GM12865 (cell line): ENCODE measurements at regions not wholly inside any gene's neighbourhood (a gene's known extent, or its start where the extent isn't known, plus 50 kb on each side); places are given as distances from the start of the nearest gene placed in this dataset.
A peak's percentile ranks its signal among the peaks of the same experiment; 100 is the strongest.
"Not testable (repeated sequence)": the region's sequence is repeated elsewhere in the genome, so short reads cannot be mapped to it uniquely, and the experiment has no call there.

Experiments
- DNase-seq: peaks from one replicate; pipeline ENCODE4 v3.0.0; 2010; ENCODE audit warnings: low read depth
- H3K4me3 ChIP-seq: 2 replicates; pipeline ENCODE4 v1.5.1; 2011; ENCODE audit warnings: mild to moderate bottlenecking, low read depth, low read length, control low read depth
- CTCF ChIP-seq: IDR thresholded peaks from 2 replicates; pipeline ENCODE4 v1.5.1; 2011; ENCODE audit warnings: low read length, control low read depth, low read depth, inconsistent platforms; ENCODE audit not compliant: insufficient read depth; ENCODE audit errors: missing control alignments

GRCh38 chr11:134728186-134728585 lies 316.1 kb upstream of the B3GAT1 start:
- no peak for TF ChIP-seq CTCF
- H3K4me3 ChIP-seq = no peak overlapping the region
- no peak for DNase-seq

GRCh38 chr11:134727636-134728035 lies 315.6 kb upstream of the B3GAT1 start:
- TF ChIP-seq CTCF = no peak
- H3K4me3 ChIP-seq = no peak overlapping the region
- DNase-seq = no peak

GRCh38 chr11:134727204-134727603 lies 315.2 kb upstream of the B3GAT1 start:
- no peak overlapping the region for H3K4me3 ChIP-seq
- no peak for DNase-seq
- TF ChIP-seq CTCF = no peak

- H3K4me3 ChIP-seq = no peak overlapping the region
- peak; percentile 22 for TF ChIP-seq CTCF
- DNase-seq = no peak
Observed at GRCh38 chr11:134725716-134726639, 313.9 kb upstream of the B3GAT1 start.

GRCh38 chr11:134725211-134725610 lies 313.2 kb upstream of the B3GAT1 start:
- TF ChIP-seq CTCF = no peak
- no peak for DNase-seq

GRCh38 chr11:134724779-134725140 lies 312.7 kb upstream of the B3GAT1 start:
- DNase-seq = no peak
- H3K4me3 ChIP-seq = no peak overlapping the region
- TF ChIP-seq CTCF = no peak

More at GRCh38 chr11:134725211-134725610, 313.2 kb upstream of the B3GAT1 start:
- no peak overlapping the region for H3K4me3 ChIP-seq

- no peak for DNase-seq
- H3K4me3 ChIP-seq = no peak overlapping the region
- no peak for TF ChIP-seq CTCF
Observed at GRCh38 chr11:134724106-134724778, 312.2 kb upstream of the B3GAT1 start.

GRCh38 chr11:134720691-134721070 lies 308.6 kb upstream of the B3GAT1 start:
- DNase-seq, H3K4me3 ChIP-seq: not testable (repeated sequence)

GRCh38 chr11:134719940-134720690 lies 308.1 kb upstream of the B3GAT1 start:
- not testable (repeated sequence) for DNase-seq, H3K4me3 ChIP-seq
